ENCODE measurements at regions not wholly inside any gene's neighbourhood (a gene's known extent, or its start where the extent isn't known, plus 50 kb on each side); places are given as distances from the start of the nearest gene placed in this dataset.

- no peak for DNase-seq (ENCODE audit: low read depth)
- no peak overlapping the region for H3K4me3 ChIP-seq (ENCODE audit: low read depth, low read length)
- TF ChIP-seq CTCF (IDR thresholded peaks at IDR 0.05; ENCODE audit: insufficient read depth, low read depth, low read length, missing control alignments): no peak
Observed at GRCh38 chr6:94464018-94464510, 1044.7 kb upstream of the EPHA7 start.

GRCh38 chr6:94463306-94463705 is 1043.9 kb upstream of the EPHA7 start:
- DNase-seq (ENCODE audit: low read depth): no peak
- TF ChIP-seq CTCF (IDR thresholded peaks at IDR 0.05; ENCODE audit: insufficient read depth, low read depth, low read length, missing control alignments): no peak
- no peak overlapping the region for H3K4me3 ChIP-seq (ENCODE audit: low read depth, low read length)

- H3K4me3 ChIP-seq (ENCODE audit: low read depth, low read length): no peak overlapping the region
- TF ChIP-seq CTCF (IDR thresholded peaks at IDR 0.05; ENCODE audit: insufficient read depth, low read depth, low read length, missing control alignments): no peak
- no peak for DNase-seq (ENCODE audit: low read depth)
Observed at GRCh38 chr6:94462231-94462630, 1042.9 kb upstream of the EPHA7 start.

- no peak for TF ChIP-seq CTCF (IDR thresholded peaks at IDR 0.05; ENCODE audit: insufficient read depth, low read depth, low read length, missing control alignments)
- DNase-seq (ENCODE audit: low read depth): no peak
- H3K4me3 ChIP-seq (ENCODE audit: low read depth, low read length): no peak overlapping the region
Observed at GRCh38 chr6:94456266-94456665, 1036.9 kb upstream of the EPHA7 start.

GRCh38 chr6:94454231-94454630 is 1034.9 kb upstream of the EPHA7 start:
- no peak overlapping the region for H3K4me3 ChIP-seq (ENCODE audit: low read depth, low read length)
- no peak for TF ChIP-seq CTCF (IDR thresholded peaks at IDR 0.05; ENCODE audit: insufficient read depth, low read depth, low read length, missing control alignments)
- no peak for DNase-seq (ENCODE audit: low read depth)

DNA sequence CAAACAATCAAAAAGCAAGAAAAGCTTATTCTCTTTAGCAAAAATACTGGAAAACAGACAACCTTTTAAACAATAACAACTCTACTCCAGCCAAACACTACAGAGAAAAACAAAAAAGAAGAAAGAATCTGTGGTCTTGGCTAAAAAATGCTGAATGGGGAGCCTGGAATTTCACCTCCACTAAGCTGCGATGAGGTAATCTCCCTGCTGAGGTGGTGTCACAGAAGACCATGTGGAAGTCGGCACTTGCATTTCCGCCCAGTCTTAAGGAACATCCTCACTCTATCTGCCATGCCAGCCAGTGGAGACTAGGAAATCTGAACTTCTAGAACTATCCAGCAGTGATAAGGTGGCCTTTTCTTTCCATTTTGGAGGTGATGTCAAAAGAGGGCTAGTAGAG is 1026.8 kb upstream of the EPHA7 start:
- DNase-seq (ENCODE audit: low read depth): no peak
- no peak overlapping the region for H3K4me3 ChIP-seq (ENCODE audit: low read depth, low read length)
- no peak for TF ChIP-seq CTCF (IDR thresholded peaks at IDR 0.05; ENCODE audit: insufficient read depth, low read depth, low read length, missing control alignments)

- DNase-seq (ENCODE audit: low read depth): no peak
- H3K4me3 ChIP-seq (ENCODE audit: low read depth, low read length): no peak overlapping the region
- TF ChIP-seq CTCF (IDR thresholded peaks at IDR 0.05; ENCODE audit: insufficient read depth, low read depth, low read length, missing control alignments): no peak
Observed at GRCh38 chr6:94443701-94444100, 1024.3 kb upstream of the EPHA7 start.
